ENCODE measurements at regions not wholly inside any gene's neighbourhood (a gene's known extent, or its start where the extent isn't known, plus 50 kb on each side); places are given as distances from the start of the nearest gene placed in this dataset.
A peak's percentile ranks its signal among the peaks of the same experiment; 100 is the strongest.
"Not testable (repeated sequence)": the region's sequence is repeated elsewhere in the genome, so short reads cannot be mapped to it uniquely, and the experiment has no call there.

DNA sequence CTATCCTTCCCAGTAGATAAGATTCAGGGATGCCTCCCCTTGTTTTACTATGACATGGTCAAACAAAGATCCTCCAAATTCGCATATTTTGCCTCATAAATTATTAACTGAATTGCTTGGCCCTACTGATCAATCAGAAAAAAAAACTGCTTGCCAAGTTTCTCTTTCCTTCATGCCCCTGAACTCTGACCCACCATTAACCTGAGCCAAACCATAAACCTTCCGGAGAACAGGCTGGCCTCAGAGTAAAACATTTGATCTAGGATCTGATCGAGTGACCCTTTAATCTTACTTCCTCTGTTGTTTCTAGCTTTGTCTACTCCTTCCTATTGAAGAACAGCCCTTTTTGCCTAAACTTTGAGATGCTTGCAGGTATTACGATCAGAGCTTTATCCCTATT is 209.7 kb upstream of the FAM47A start:
- DNase-seq = no peak
- Mint-ChIP-seq H3K9me3 (no peaks in the 10 kb centered on the region), H3K4me1 (ENCODE audit: low read depth) (no peaks in the 10 kb centered on the region), H3K27ac (no peak overlapping the region), H3K36me3 (ENCODE audit: low read depth) (no peaks in the 10 kb centered on the region), H3K4me3 (no peak overlapping the region), H3K27me3 (ENCODE audit: insufficient read depth) (no peaks in the 10 kb centered on the region; the same call in none of the 2 replicates)
- TF ChIP-seq CTCF (IDR thresholded peaks at IDR 0.05) = no peak

GRCh38 chrX:34341258-34341657 is 209.1 kb upstream of the FAM47A start:
- Mint-ChIP-seq H3K27ac (no peak overlapping the region), H3K4me1 (ENCODE audit: low read depth) (no peaks in the 10 kb centered on the region), H3K4me3 (no peak overlapping the region), H3K9me3 (no peaks in the 10 kb centered on the region), H3K36me3 (ENCODE audit: low read depth) (no peaks in the 10 kb centered on the region), H3K27me3 (ENCODE audit: insufficient read depth) (no peaks in the 10 kb centered on the region; the same call in none of the 2 replicates)
- TF ChIP-seq CTCF (IDR thresholded peaks at IDR 0.05) = no peak
- no peak for DNase-seq

- no peaks in the 10 kb centered on the region for H3K9me3 Mint-ChIP-seq
- TF ChIP-seq CTCF (IDR thresholded peaks at IDR 0.05) = no peak
- H3K27ac Mint-ChIP-seq = no peak overlapping the region
- no peaks in the 10 kb centered on the region for H3K36me3 Mint-ChIP-seq (ENCODE audit: low read depth)
- H3K4me1 Mint-ChIP-seq (ENCODE audit: low read depth) = no peaks in the 10 kb centered on the region
- no peak for DNase-seq
- no peak overlapping the region for H3K4me3 Mint-ChIP-seq
- no peaks in the 10 kb centered on the region; the same call in none of the 2 replicates for H3K27me3 Mint-ChIP-seq (ENCODE audit: insufficient read depth)
Measured at GRCh38 chrX:34338046-34338445, 205.9 kb upstream of the FAM47A start.

GRCh38 chrX:34335376-34335775 is 203.3 kb upstream of the FAM47A start:
- not testable (repeated sequence) for H3K36me3 Mint-ChIP-seq (ENCODE audit: low read depth); H3K4me3 Mint-ChIP-seq; H3K4me1 Mint-ChIP-seq (ENCODE audit: low read depth); H3K9me3 Mint-ChIP-seq; H3K27me3 Mint-ChIP-seq (ENCODE audit: insufficient read depth); DNase-seq; H3K27ac Mint-ChIP-seq

GRCh38 chrX:34332334-34332733 is 200.2 kb upstream of the FAM47A start:
- H3K36me3 Mint-ChIP-seq (ENCODE audit: low read depth) = no peaks in the 10 kb centered on the region
- H3K9me3 Mint-ChIP-seq = no peaks in the 10 kb centered on the region
- no peaks in the 10 kb centered on the region; the same call in 1 of the 2 replicates for H3K27me3 Mint-ChIP-seq (ENCODE audit: insufficient read depth)
- H3K4me3 Mint-ChIP-seq = no peak overlapping the region
- H3K4me1 Mint-ChIP-seq (ENCODE audit: low read depth) = no peaks in the 10 kb centered on the region
- no peak for DNase-seq
- H3K27ac Mint-ChIP-seq = no peak overlapping the region
- TF ChIP-seq CTCF (IDR thresholded peaks at IDR 0.05) = peak; percentile 46; the same call in 1 of the 2 replicates

- TF ChIP-seq CTCF (IDR thresholded peaks at IDR 0.05) = no peak
- H3K4me3 Mint-ChIP-seq = no peak overlapping the region
- DNase-seq = no peak
- no peaks in the 10 kb centered on the region for H3K4me1 Mint-ChIP-seq (ENCODE audit: low read depth)
- H3K9me3 Mint-ChIP-seq = no peaks in the 10 kb centered on the region
- H3K36me3 Mint-ChIP-seq (ENCODE audit: low read depth) = no peaks in the 10 kb centered on the region
- no peak overlapping the region for H3K27ac Mint-ChIP-seq
- peaks cover 2% of the 10 kb centered on the region; the same call in 1 of the 2 replicates for H3K27me3 Mint-ChIP-seq (ENCODE audit: insufficient read depth)
Measured at GRCh38 chrX:34325460-34325859, 193.3 kb upstream of the FAM47A start.

DNA sequence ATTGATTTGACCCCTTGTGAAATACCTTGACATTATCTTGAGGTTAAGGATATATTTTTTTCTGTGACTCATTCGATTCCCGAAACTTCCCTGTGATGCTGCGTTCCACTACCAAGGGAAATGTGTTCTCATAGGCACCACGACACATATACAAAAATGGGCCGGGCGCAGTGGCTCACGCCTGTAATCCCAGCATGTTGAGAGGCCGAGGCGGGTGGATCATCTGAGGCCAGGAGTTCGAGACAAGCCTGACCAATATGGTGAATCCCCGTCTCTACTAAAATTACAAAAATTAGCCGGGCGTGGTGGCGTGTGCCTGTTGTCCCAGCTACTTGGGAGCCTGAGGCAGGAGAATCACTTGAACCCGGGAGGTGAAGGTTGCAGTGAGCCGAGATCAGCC is 188.3 kb upstream of the FAM47A start:
- H3K27me3 Mint-ChIP-seq (ENCODE audit: insufficient read depth); H3K4me1 Mint-ChIP-seq (ENCODE audit: low read depth); H3K36me3 Mint-ChIP-seq (ENCODE audit: low read depth); DNase-seq; H3K9me3 Mint-ChIP-seq; H3K4me3 Mint-ChIP-seq; H3K27ac Mint-ChIP-seq: not testable (repeated sequence)

Data from HFFc6 (cell line).